ENCODE measurements at regions not wholly inside any gene's neighbourhood (a gene's known extent, or its start where the extent isn't known, plus 50 kb on each side); places are given as distances from the start of the nearest gene placed in this dataset.

- no peak for TF ChIP-seq CTCF (IDR thresholded peaks at IDR 0.05)
- TF ChIP-seq POLR2AphosphoS5 (IDR thresholded peaks at IDR 0.05): no peak
Observed at GRCh38 chr6:76262240-76262639, 189.8 kb upstream of the IMPG1 start.

Measured in breast epithelium (tissue), 3 donors.